Activated T-helper 2 cell treated with anti-CD3 and anti-CD28 coated beads, Interferon-gamma antibody, Interleukin-2, Interleukin-4, amounts not matched to agents 10 μg/mL and 5 μg/mL and 100 μg/mL, durations not matched to agents 14 hours and 24 hours and 36 hours (primary cell): ENCODE measurements at regions not wholly inside any gene's neighbourhood (a gene's known extent, or its start where the extent isn't known, plus 50 kb on each side); places are given as distances from the start of the nearest gene placed in this dataset.

Experiments used
- DNase-seq: peaks from one replicate; pipeline ENCODE4 v3.0.0; 2021; ENCODE audit warnings: low spot score
- H3K27ac Mint-ChIP-seq: one replicate; pipeline ENCODE4 v1.8.0; 2021; ENCODE audit warnings: mixed read lengths
- H3K27me3 Mint-ChIP-seq: one replicate; pipeline ENCODE4 v1.8.0; 2021; ENCODE audit warnings: low read depth, mixed read lengths
- H3K36me3 Mint-ChIP-seq: one replicate; pipeline ENCODE4 v1.8.0; 2021; ENCODE audit warnings: low read depth, mixed read lengths
- H3K4me1 Mint-ChIP-seq: one replicate; pipeline ENCODE4 v1.8.0; 2021; ENCODE audit warnings: low read depth, mixed read lengths
- H3K4me3 Mint-ChIP-seq: one replicate; pipeline ENCODE4 v1.8.0; 2021; ENCODE audit warnings: low read depth, mild to moderate bottlenecking, moderate library complexity, mixed read lengths
- H3K9me3 Mint-ChIP-seq: one replicate; pipeline ENCODE4 v1.8.0; 2021; ENCODE audit warnings: mixed read lengths
- intact Hi-C: fragments of 100-400 bp; cut with micrococcal nuclease; formaldehyde crosslinking; loops from one replicate; pipeline ENCODE4 v1.15.1; 2023

DNA sequence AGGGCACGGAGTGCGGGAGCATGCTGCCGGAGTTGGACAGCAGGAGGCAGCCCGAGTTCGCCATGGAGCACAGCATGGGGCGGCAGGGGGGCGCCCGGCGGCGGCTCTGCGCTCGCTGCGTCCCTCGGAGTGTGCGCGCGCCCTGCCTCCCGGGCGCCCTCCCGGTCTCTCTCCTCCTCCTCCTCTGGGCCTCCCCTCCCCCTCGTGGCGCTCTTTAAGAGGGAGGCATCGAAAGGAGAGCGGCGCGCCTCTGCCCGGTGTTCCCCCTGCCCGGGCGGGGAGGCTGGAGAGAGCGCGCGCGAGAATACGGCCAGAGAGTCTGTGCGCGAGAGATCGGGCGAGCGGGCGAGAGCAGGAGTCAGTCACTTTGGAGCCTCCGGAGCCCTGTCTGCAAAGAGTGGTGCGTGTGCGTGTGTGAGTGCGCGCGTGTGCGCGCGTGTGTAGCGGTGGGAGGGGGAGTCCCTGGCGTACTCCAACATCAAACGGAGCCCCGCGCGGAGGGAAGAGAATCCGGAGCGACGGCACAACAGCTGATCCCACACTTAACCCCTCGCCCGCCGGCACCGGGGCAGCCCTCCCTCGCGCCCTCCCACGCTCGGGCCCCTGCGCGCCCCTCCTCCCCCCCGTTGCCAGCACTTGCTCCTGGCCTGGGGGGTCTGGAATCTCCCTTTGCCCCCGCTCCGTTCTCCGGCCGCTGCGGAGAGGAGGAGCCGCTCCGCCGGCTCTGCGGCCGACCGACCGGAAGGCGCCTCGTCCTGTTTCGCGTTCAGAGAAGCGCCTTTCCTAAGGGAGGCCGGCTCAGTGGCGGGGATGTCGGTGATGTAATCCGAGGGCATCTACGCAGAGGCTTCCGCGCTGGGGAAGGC lies 108.9 kb downstream of the ENGASE start:
- intact Hi-C loops, result no loop called here
- Mint-ChIP-seq H3K27me3 (peaks cover 34% of the 10 kb centered on the region), H3K4me1 (no peaks in the 10 kb centered on the region), H3K9me3 (no peaks in the 10 kb centered on the region), H3K4me3 (no peak overlapping the region), H3K27ac (no peak overlapping the region), H3K36me3 (no peaks in the 10 kb centered on the region)
- no peak for DNase-seq

GRCh38 chr17:79183043-79183292 lies 108.3 kb downstream of the ENGASE start:
- Mint-ChIP-seq H3K27me3 (peaks cover 31% of the 10 kb centered on the region), H3K4me1 (no peaks in the 10 kb centered on the region), H3K4me3 (no peak overlapping the region), H3K27ac (no peak overlapping the region), H3K9me3 (no peaks in the 10 kb centered on the region), H3K36me3 (no peaks in the 10 kb centered on the region)
- no peak for DNase-seq
- intact Hi-C loops, result no loop called here

DNA sequence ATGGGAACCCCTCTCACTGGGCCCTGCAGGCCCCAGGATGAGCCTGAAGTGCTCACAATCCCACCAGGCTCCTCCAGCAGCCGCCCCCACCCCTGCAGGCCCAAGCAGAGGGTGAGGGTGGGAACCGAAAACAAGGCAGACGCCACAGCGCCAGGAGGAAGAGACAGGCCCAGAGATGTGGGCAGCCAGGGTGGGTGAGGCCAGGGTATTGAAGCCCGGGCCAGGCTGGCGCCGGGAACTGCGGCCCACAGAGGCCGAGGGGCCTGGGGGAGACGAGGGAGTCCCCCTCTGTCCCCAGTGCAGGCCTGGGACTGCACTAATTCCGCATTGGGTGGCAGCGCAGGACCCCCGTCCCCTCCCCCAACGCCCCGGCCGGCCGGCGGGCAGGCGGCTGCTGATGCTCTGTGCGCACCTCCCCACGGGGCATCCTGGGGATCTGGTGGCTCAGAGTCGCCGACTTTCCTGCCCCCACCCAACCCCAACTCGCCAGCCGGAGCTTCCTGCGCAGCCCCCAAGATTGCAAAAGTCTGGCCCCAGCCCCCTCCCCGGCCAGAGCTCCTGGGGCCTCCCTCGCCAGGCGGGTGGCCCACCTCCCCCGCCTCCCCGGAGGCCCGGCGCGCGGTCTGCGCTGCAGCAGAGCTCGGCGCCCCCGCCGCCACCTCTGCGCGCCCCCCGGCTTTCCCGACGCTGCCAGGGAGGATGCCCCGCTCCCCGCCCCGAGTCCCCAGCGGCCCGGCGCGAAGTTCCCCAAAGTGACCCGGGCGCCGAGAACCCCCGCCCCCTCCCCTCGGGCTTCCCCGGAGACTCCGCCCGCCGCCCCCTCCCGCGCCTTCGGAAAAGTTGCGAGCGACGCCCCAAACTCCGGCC lies 107.8 kb downstream of the ENGASE start:
- intact Hi-C loops, result no loop called here

GRCh38 chr17:79180358-79181005 lies 105.9 kb downstream of the ENGASE start:
- Mint-ChIP-seq H3K27me3 (peaks cover 26% of the 10 kb centered on the region), H3K4me1 (no peaks in the 10 kb centered on the region)
- DNase-seq, result no peak

More for the DNA sequence above, 107.8 kb downstream of the ENGASE start:
- no peak overlapping the region for H3K27ac Mint-ChIP-seq
- H3K9me3 Mint-ChIP-seq, result no peaks in the 10 kb centered on the region
- DNase-seq, result no peak
- no peak overlapping the region for H3K4me3 Mint-ChIP-seq
- H3K4me1 Mint-ChIP-seq, result no peaks in the 10 kb centered on the region
- H3K27me3 Mint-ChIP-seq, result peaks cover 29% of the 10 kb centered on the region
- no peaks in the 10 kb centered on the region for H3K36me3 Mint-ChIP-seq

DNA sequence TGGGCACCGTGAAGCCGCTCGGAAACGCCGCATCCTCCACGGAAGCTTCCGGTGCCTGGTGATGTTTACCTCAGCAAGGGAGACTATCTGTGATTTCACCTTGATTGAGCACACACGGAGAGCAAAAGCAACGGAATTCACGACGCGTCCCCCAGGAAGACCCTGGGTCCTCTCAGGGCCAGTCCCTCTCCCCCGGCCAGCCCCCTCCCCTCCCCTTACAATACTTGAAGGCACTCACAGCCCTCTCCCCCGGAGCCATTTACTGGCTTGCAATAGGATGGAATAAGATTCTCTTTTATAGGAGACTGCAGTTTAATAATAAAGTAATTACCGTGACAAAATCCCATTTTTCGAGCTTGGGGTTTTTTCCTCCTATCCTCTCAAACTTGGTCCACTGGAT lies 104.7 kb downstream of the ENGASE start:
- intact Hi-C loops, result no loop called here
- H3K9me3 Mint-ChIP-seq, result no peaks in the 10 kb centered on the region
- H3K27me3 Mint-ChIP-seq, result peaks cover 15% of the 10 kb centered on the region
- H3K27ac Mint-ChIP-seq, result no peak overlapping the region
- DNase-seq, result no peak
- no peaks in the 10 kb centered on the region for H3K4me1 Mint-ChIP-seq
- H3K36me3 Mint-ChIP-seq, result no peaks in the 10 kb centered on the region
- no peak overlapping the region for H3K4me3 Mint-ChIP-seq

More at GRCh38 chr17:79180358-79181005, 105.9 kb downstream of the ENGASE start:
- H3K27ac Mint-ChIP-seq, result no peak overlapping the region
- no peak overlapping the region for H3K4me3 Mint-ChIP-seq
- H3K36me3 Mint-ChIP-seq, result no peaks in the 10 kb centered on the region
- H3K9me3 Mint-ChIP-seq, result no peaks in the 10 kb centered on the region
- intact Hi-C loops, result no loop called here

DNA sequence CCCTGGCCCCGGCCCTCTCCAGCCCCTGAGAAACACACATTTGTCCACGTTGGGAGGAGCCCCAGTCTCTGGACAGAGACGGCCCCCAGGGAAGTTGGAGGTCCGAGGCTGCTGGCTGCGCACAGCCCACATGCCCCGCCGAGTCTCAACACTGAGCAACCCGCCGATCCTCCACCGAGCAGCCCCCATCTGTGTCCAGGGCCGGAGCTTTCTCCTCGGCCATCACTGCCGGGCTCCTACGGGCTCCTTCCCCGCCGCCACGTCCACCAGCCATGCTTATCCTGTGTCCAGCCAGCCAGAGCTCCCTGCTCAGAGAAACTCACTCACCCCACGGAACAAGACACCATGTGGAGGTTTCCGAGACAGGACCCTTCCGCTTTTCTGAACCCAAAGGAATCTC lies 103.3 kb downstream of the ENGASE start:
- intact Hi-C loops, result no loop called here
- no peak overlapping the region for H3K4me3 Mint-ChIP-seq
- no peaks in the 10 kb centered on the region for H3K4me1 Mint-ChIP-seq
- no peaks in the 10 kb centered on the region for H3K9me3 Mint-ChIP-seq
- no peak for DNase-seq
- peaks cover 6% of the 10 kb centered on the region for H3K27me3 Mint-ChIP-seq
- no peaks in the 10 kb centered on the region for H3K36me3 Mint-ChIP-seq
- no peak overlapping the region for H3K27ac Mint-ChIP-seq

DNA sequence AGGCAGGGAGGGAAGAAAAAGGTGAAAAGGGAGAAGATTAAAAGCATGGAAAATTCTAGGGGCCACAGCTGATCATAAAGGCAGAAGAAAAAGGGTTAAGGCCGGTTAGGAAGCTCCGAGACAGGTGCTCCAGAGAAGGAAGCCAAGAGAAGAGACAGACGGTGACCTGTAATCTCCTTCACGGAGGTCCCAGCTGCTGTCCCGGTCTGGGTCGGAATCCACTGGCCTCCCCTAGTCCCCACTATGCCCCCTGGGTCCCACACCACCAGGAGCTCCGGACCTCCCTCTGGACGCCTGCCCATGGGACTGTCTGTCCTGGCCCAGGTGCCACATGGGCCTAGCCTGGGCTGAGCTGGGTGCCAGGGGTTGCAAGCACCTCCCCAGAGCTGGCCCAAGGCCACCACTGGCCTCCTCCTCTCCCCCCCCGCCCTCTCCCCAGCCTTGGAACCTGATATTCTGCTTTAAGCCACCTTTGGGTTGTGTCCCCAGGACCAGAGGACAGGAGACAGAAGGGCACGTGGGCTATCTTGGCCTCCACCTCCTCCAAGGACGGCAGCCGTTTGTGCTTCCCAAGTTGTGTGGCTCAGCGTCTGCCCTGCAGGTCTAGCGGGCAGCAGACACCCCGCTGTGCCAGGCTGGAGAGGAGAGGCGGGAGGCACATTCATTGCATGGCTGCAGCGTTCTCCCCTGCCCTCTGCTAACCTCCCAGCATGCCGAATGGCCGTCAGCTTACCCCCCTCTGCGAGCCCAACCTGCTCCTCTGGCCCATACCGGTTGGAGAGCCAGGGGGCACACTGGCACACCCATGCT lies 102.4 kb downstream of the ENGASE start:
- intact Hi-C loops, result no loop called here
- H3K27ac Mint-ChIP-seq, result no peak overlapping the region
- peaks cover 5% of the 10 kb centered on the region for H3K27me3 Mint-ChIP-seq
- DNase-seq, result no peak
- H3K4me3 Mint-ChIP-seq, result no peak overlapping the region
- H3K9me3 Mint-ChIP-seq, result no peaks in the 10 kb centered on the region
- no peaks in the 10 kb centered on the region for H3K36me3 Mint-ChIP-seq
- no peaks in the 10 kb centered on the region for H3K4me1 Mint-ChIP-seq

DNA sequence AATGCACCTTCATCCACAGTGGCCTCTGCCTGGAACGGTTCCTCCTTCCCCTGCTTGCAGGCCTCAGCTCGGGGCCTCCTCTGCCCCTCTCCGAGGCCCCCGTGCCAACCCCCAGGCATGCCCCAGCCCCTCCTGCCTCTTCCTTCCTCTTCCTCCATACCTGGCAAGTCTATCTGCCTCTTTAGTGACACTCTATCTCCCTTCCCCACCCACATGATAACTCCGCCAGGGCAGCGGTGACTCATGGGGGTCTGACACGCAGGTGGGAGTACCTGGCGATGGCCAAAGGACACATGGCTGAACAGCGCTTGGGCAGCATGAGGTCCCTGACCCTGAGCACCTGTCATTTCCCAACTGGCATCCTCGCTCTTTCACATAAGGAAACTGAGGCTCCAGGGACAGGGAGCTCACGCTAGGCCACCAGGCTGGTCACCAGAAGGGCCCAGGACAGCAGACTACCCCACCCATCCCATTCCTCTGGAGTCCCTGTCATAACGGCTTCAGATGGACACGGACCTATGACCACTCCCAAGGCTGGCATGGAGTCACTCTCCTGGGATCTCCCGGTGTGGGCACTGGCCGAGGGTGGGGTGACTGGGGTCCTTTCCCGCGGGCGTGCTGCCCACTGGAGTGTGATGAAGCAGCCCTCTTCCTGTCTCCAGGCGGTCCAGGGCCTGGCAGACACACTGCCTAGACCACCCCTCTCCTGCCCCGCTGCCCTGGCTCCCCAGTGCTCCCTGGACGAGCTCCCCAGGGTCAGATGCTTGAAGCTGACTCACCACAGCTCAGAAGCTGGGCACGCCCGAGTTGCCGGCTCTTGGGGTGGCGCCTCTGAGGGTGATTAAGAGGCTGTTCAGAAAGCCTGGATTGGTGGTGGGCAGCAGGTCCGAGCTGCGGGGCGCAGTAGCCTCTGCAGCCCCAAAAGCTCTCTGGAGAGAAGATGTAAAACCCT lies 100.6 kb downstream of the ENGASE start:
- DNase-seq, result no peak
- H3K27me3 Mint-ChIP-seq, result no peaks in the 10 kb centered on the region
- intact Hi-C loops, result no loop called here
- H3K4me3 Mint-ChIP-seq, result no peak overlapping the region
- H3K36me3 Mint-ChIP-seq, result no peaks in the 10 kb centered on the region
- no peaks in the 10 kb centered on the region for H3K4me1 Mint-ChIP-seq
- H3K9me3 Mint-ChIP-seq, result no peaks in the 10 kb centered on the region
- H3K27ac Mint-ChIP-seq, result no peak overlapping the region

DNA sequence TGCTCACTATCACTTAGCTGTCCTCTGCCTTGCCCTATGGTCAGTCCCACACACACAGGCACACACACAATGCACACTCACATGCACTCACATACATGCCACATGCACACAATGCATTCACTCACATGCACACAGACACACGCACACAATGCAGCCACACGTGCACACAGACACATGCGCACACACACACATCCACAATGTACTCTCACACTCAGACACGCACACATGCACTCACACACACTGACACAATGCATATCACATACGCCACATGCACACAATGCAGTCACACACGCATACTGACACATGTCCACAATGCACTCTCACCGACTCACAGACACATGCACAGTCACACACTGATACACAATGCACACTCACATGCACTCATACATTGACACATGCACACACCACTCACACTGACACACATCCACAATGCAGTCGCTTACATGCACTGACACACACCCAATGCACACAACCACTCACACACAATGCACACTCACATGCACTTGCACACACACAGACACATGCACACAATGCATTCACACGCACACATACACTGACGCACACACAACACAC lies 99.7 kb downstream of the ENGASE start:
- no peak for DNase-seq
- Mint-ChIP-seq H3K4me3 (no peak overlapping the region), H3K9me3 (no peaks in the 10 kb centered on the region), H3K36me3 (no peaks in the 10 kb centered on the region), H3K27ac (no peak overlapping the region), H3K27me3 (no peaks in the 10 kb centered on the region), H3K4me1 (no peaks in the 10 kb centered on the region)
- intact Hi-C loops, result no loop called here

- Mint-ChIP-seq H3K4me1 (no peaks in the 10 kb centered on the region), H3K9me3 (no peaks in the 10 kb centered on the region), H3K36me3 (no peaks in the 10 kb centered on the region), H3K27me3 (no peaks in the 10 kb centered on the region), H3K4me3 (no peak overlapping the region), H3K27ac (no peak overlapping the region)
- DNase-seq, result no peak
- intact Hi-C loops, result no loop called here
Measured at GRCh38 chr17:79171188-79171587, 96.6 kb downstream of the ENGASE start.

GRCh38 chr17:79169861-79170260 lies 95.2 kb downstream of the ENGASE start:
- H3K9me3 Mint-ChIP-seq, result no peaks in the 10 kb centered on the region
- intact Hi-C loops, result no loop called here

More at GRCh38 chr17:79169861-79170260, 95.2 kb downstream of the ENGASE start:
- no peaks in the 10 kb centered on the region for H3K4me1 Mint-ChIP-seq
- DNase-seq, result no peak
- no peaks in the 10 kb centered on the region for H3K36me3 Mint-ChIP-seq
- no peak overlapping the region for H3K4me3 Mint-ChIP-seq
- H3K27ac Mint-ChIP-seq, result no peak overlapping the region
- H3K27me3 Mint-ChIP-seq, result no peaks in the 10 kb centered on the region
